ENCODE measurements at regions not wholly inside any gene's neighbourhood (a gene's known extent, or its start where the extent isn't known, plus 50 kb on each side); places are given as distances from the start of the nearest gene placed in this dataset.
"Not testable (repeated sequence)": the region's sequence is repeated elsewhere in the genome, so short reads cannot be mapped to it uniquely, and the experiment has no call there.

GRCh38 chr7:68840991-68841390 is 757.3 kb upstream of the AUTS2 start:
- no peak overlapping the region for H3K9ac ChIP-seq (ENCODE audit: low read depth, low read length)
- H3K14ac ChIP-seq (replicated peaks; ENCODE audit: low read depth, low read length) = no peak overlapping the region
- ChIA-PET CTCF (no interaction called here), POLR2A (ENCODE audit: unreplicated experiment) (no interaction called here)
- no peak overlapping the region for H4K5ac ChIP-seq (ENCODE audit: low read depth, low read length)
- no peak for TF ChIP-seq BHLHE40 (IDR thresholded peaks at IDR 0.05; ENCODE audit: low read depth, low read length)
- TF ChIP-seq RAD21 (IDR thresholded peaks at IDR 0.05; ENCODE audit: low read length) = no peak
- TF ChIP-seq, protein P1, sequence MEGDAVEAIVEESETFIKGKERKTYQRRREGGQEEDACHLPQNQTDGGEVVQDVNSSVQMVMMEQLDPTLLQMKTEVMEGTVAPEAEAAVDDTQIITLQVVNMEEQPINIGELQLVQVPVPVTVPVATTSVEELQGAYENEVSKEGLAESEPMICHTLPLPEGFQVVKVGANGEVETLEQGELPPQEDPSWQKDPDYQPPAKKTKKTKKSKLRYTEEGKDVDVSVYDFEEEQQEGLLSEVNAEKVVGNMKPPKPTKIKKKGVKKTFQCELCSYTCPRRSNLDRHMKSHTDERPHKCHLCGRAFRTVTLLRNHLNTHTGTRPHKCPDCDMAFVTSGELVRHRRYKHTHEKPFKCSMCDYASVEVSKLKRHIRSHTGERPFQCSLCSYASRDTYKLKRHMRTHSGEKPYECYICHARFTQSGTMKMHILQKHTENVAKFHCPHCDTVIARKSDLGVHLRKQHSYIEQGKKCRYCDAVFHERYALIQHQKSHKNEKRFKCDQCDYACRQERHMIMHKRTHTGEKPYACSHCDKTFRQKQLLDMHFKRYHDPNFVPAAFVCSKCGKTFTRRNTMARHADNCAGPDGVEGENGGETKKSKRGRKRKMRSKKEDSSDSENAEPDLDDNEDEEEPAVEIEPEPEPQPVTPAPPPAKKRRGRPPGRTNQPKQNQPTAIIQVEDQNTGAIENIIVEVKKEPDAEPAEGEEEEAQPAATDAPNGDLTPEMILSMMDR (conservative IDR thresholded peaks at IDR 0.05; ENCODE audit: low read depth, low read length) = no peak
- TF ChIP-seq SMC3 (IDR thresholded peaks at IDR 0.05; ENCODE audit: low read depth, low read length) = no peak
- TF ChIP-seq MAFK (IDR thresholded peaks at IDR 0.05; ENCODE audit: low read depth, low read length) = no peak
- no peak for TF ChIP-seq RFX5 (IDR thresholded peaks at IDR 0.05; ENCODE audit: low read depth, low read length)
- TF ChIP-seq MAZ (IDR thresholded peaks at IDR 0.05; ENCODE audit: borderline replicate concordance, low read depth, low read length) = no peak
- TF ChIP-seq NFE2L2 (IDR thresholded peaks at IDR 0.05; ENCODE audit: low read depth, low read length) = no peak
- TF ChIP-seq RCOR1 (IDR thresholded peaks at IDR 0.05; ENCODE audit: insufficient replicate concordance, low read length) = no peak
- no peak overlapping the region for H2AFZ ChIP-seq (replicated peaks; ENCODE audit: low read length, poor library complexity)
- dilution Hi-C loops (cut with HindIII; ENCODE audit: low sequenced_read_pairs, unreplicated experiment) (no loop called here), in situ Hi-C loops (cut with MboI; ENCODE audit: low sequenced_read_pairs) (no loop called here), intact Hi-C loops (cut with micrococcal nuclease) (no loop called here)
- H2BK15ac ChIP-seq (ENCODE audit: low read depth, low read length) = no peak overlapping the region
- H4K8ac ChIP-seq (ENCODE audit: low read depth in 2 of 2, low read length in 2 of 2) = no peak overlapping the region
- no peak overlapping the region for H3K4ac ChIP-seq (ENCODE audit: low read depth, low read length)
- no peaks in the 10 kb centered on the region for H3K4me1 ChIP-seq (ENCODE audit: control insufficient read depth, insufficient read depth, low read length)
- ATAC-seq (ENCODE audit: low read depth) (no peak), DNase-seq (no peak)
- H4K91ac ChIP-seq (ENCODE audit: insufficient read depth, low read depth, low read length) = no peak overlapping the region
- H3K18ac ChIP-seq (ENCODE audit: low read depth, low read length) = no peak overlapping the region
- no peaks in the 10 kb centered on the region for H3K79me1 ChIP-seq (ENCODE audit: low read depth in 1 of 2, low read length in 2 of 2)
- H3K9me1 ChIP-seq (ENCODE audit: insufficient read depth, low read length) = no peaks in the 10 kb centered on the region
- BruUV-seq (replicated peaks) = no TSS peak
- H3K56ac ChIP-seq (ENCODE audit: extremely low read depth, insufficient read depth, low read length) = no peak overlapping the region
- no peak overlapping the region for H2AK5ac ChIP-seq (ENCODE audit: low read depth, low read length)
- H2BK20ac ChIP-seq (ENCODE audit: low read depth, low read length) = no peak overlapping the region
- H3K4me3 ChIP-seq (ENCODE audit: insufficient read depth, low read depth, low read length) = no peak overlapping the region
- no peak overlapping the region for H3K4me2 ChIP-seq (ENCODE audit: low read depth, low read length)
- H3K23ac ChIP-seq (ENCODE audit: low read depth, low read length) = no peak overlapping the region
- H3K36me3 ChIP-seq (ENCODE audit: control insufficient read depth, insufficient read depth, low read length) = no peaks in the 10 kb centered on the region
- H2BK120ac ChIP-seq (ENCODE audit: low read depth, low read length) = no peak overlapping the region
- peaks cover 7% of the 10 kb centered on the region for H3K9me3 ChIP-seq (ENCODE audit: control insufficient read depth, insufficient read depth, low read length)
- no peak overlapping the region for H3K27ac ChIP-seq (ENCODE audit: insufficient read depth, low read length)
- 18% methylated on average over 5 of the region's 9 CpGs; no CpG with 5 or more reads in 1 of the 2 experiments for WGBS, 2 experiments (ENCODE audit: extremely low coverage in 2 of 2, insufficient read length in 1 of 2)
- no peak overlapping the region for H2AK9ac ChIP-seq (replicated peaks; ENCODE audit: low read depth, low read length, poor library complexity)
- no peaks in the 10 kb centered on the region for H4K20me1 ChIP-seq (ENCODE audit: insufficient read depth, low read length)
- no peak overlapping the region for H2BK5ac ChIP-seq (ENCODE audit: low read depth, low read length, poor library complexity, severe bottlenecking)
- H3K27me3 ChIP-seq (ENCODE audit: control insufficient read depth, insufficient read depth, low read length) = no peaks in the 10 kb centered on the region

DNA sequence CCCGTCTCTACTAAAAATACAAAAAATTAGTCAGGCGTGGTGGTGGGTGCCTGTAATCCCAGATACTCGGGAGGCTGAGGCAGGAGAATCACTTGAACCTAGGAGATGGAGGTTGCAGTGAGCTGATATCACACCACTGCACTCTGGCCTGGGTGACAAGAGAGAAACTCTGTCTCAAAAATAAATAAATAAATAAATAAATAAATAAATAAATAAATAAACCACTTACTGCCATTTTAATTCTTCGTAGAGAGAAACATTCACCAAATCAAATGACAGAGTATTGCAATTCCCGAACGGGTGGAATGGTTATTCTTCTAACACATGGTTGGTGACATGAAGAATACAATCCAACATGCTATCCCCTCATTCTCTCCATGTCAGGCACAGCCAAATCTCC is 754.3 kb upstream of the AUTS2 start:
- in situ Hi-C loops (cut with MboI; ENCODE audit: low sequenced_read_pairs); H3K4me1 ChIP-seq (ENCODE audit: control insufficient read depth, insufficient read depth, low read length); DNase-seq; dilution Hi-C loops (cut with HindIII; ENCODE audit: low sequenced_read_pairs, unreplicated experiment); POLR2A ChIA-PET (ENCODE audit: unreplicated experiment); H3K27me3 ChIP-seq (ENCODE audit: control insufficient read depth, insufficient read depth, low read length); H2BK120ac ChIP-seq (ENCODE audit: low read depth, low read length); H4K8ac ChIP-seq (ENCODE audit: low read depth in 2 of 2, low read length in 2 of 2); H2BK20ac ChIP-seq (ENCODE audit: low read depth, low read length); CTCF ChIA-PET; BruUV-seq (replicated peaks); H2BK15ac ChIP-seq (ENCODE audit: low read depth, low read length); H2AK9ac ChIP-seq (replicated peaks; ENCODE audit: low read depth, low read length, poor library complexity); H3K9ac ChIP-seq (ENCODE audit: low read depth, low read length); H4K20me1 ChIP-seq (ENCODE audit: insufficient read depth, low read length); H3K18ac ChIP-seq (ENCODE audit: low read depth, low read length); H4K5ac ChIP-seq (ENCODE audit: low read depth, low read length); H3K14ac ChIP-seq (replicated peaks; ENCODE audit: low read depth, low read length); intact Hi-C loops (cut with micrococcal nuclease); H2AFZ ChIP-seq (replicated peaks; ENCODE audit: low read length, poor library complexity); ATAC-seq (ENCODE audit: low read depth); H3K9me1 ChIP-seq (ENCODE audit: insufficient read depth, low read length); H3K23ac ChIP-seq (ENCODE audit: low read depth, low read length); H3K56ac ChIP-seq (ENCODE audit: extremely low read depth, insufficient read depth, low read length); H3K36me3 ChIP-seq (ENCODE audit: control insufficient read depth, insufficient read depth, low read length); H2AK5ac ChIP-seq (ENCODE audit: low read depth, low read length); H3K4ac ChIP-seq (ENCODE audit: low read depth, low read length); H3K4me3 ChIP-seq (ENCODE audit: insufficient read depth, low read depth, low read length); H4K91ac ChIP-seq (ENCODE audit: insufficient read depth, low read depth, low read length); H2BK5ac ChIP-seq (ENCODE audit: low read depth, low read length, poor library complexity, severe bottlenecking); H3K79me1 ChIP-seq (ENCODE audit: low read depth in 1 of 2, low read length in 2 of 2); H3K27ac ChIP-seq (ENCODE audit: insufficient read depth, low read length); H3K4me2 ChIP-seq (ENCODE audit: low read depth, low read length): not testable (repeated sequence)
- no CpG with 5 or more reads among the region's 6 CpGs for WGBS, 2 experiments (ENCODE audit: extremely low coverage in 2 of 2, insufficient read length in 1 of 2)
- peaks cover 12% of the 10 kb centered on the region for H3K9me3 ChIP-seq (ENCODE audit: control insufficient read depth, insufficient read depth, low read length)

Measured in IMR-90 (cell line).